ENCODE measurements at regions not wholly inside any gene's neighbourhood (a gene's known extent, or its start where the extent isn't known, plus 50 kb on each side); places are given as distances from the start of the nearest gene placed in this dataset.

- DNase-seq = no peak
Observed at GRCh38 chr6:165742047-165742446, 79.0 kb upstream of the PDE10A start.

GRCh38 chr6:165737396-165737795 lies 74.4 kb upstream of the PDE10A start:
- DNase-seq = no peak

- DNase-seq = no peak
Observed at GRCh38 chr6:165735065-165735464, 72.0 kb upstream of the PDE10A start.

DNA sequence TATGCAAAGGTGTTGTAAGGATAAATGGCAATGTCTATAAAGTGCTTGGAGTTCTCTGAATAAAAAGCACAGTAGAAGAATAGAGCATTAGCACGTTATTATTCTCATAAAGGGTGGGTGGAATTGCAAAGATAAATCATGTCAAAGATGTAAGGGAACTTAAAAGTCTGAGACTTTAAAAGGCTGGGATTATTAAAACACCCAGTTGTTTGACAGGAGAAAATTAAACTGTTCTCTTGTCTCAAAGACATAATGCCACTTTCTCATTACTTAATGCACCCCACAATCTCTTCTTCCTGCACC lies 70.4 kb upstream of the PDE10A start:
- no peak for DNase-seq

GRCh38 chr6:165732696-165733488 lies 69.9 kb upstream of the PDE10A start:
- DNase-seq = no peak

- peak in 1 of 2 experiments; percentile 0 for DNase-seq
Observed at GRCh38 chr6:165729307-165729936, 66.4 kb upstream of the PDE10A start.

DNA sequence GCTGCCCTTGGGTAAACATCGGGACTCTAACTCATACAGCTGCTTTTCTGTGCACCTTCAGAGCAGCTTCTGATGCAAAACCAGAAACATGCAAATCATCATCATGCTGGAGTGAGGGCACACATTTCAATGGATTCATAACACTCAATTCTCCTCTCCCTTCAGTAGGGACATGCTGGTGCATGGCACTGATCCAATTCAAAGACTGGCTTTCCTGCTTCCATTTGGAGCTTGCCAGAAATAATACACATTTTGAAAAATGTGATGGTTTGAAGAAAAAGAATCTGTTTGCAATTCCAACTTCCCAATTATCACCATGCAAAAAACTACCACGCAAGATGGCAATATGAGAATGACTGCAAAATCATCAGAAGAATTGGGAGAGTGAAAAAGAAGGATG lies 65.2 kb upstream of the PDE10A start:
- no peak for DNase-seq

DNA sequence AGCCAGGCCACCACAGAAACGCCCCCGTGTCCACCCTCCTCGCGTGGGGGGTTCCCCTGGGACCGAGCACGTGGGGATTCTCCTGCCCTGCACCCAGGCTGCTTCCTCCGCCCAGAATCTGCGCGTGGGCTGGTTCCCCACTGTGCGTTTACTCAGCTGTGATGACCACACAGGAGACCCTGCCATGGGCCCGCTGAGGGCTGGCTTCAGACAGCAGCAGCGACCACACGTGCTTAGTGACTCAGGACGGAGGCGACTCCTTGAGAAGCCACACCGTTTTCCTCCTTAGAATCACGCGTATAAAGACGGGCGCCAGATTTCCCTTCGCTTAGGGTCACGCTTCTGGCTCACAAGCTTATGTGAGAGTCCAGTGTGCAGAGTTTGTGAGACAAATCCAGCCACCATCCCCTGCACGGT lies 63.9 kb upstream of the PDE10A start:
- DNase-seq = no peak

DNA sequence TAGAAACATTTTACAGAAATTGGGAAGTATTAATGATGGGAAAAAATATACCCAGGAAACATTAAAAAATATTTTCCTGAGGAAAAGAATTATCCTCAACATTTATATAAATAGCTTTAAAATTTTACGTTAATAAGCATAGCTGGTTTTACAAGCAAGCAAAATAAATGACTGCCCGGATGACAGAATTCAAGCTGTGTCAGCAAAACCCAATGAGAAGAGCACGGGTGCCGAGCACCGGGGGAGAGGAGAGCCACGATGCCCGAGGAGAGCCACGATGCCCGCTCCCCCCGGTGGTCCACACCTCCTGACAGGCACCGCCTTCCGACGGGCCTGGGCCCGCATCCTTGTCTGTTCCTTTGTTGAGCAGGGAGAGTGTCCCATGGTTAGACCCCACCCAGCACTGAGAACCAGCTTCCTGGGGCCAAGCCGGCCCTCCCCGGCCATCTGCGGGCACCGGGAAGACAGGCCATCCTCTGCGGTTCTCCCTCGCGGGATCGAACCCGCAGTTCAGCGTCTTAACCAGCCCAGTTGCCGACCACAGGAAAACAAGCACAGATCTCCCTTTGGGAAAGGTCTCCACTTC lies 63.3 kb upstream of the PDE10A start:
- DNase-seq = no peak

- DNase-seq = no peak
Observed at GRCh38 chr6:165725201-165725600, 62.2 kb upstream of the PDE10A start.

DNA sequence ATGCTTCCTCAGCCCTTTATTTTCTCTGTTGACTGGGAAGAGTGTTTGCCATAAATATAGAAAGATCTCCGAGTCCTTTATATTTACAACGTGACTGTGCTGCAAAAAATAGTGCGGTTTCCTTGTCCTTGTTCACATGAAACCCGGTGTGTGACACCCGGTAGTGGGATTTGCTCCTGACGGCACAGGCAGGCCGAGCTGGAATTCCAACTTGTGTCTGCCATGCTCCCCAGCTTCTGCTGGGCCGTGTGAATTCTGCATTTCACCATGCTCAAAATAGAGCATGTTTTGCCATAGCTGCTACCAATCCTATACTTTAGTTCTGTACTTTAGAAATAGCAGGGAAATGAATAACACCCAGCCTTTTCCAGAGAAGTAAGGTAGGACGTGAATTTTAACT lies 60.3 kb upstream of the PDE10A start:
- no peak for DNase-seq

DNA sequence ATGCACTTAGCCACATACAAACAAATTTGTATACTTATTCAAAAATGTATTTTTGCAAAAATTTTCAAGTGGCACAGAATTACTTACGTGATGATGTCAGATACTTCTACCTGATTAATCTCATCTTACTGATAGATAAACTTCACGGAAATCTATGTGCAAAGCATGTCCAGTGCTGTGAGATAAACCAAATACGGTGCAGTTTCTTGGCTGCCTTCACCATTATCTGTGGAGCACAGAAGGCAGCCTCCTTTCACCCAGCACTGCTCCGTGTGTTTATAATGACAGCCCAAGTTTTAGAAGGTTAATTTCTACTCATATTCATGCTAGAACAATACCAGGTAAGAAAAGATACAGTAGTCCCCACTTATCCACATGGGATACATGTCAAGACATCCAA lies 59.0 kb upstream of the PDE10A start:
- no peak for DNase-seq

DNA sequence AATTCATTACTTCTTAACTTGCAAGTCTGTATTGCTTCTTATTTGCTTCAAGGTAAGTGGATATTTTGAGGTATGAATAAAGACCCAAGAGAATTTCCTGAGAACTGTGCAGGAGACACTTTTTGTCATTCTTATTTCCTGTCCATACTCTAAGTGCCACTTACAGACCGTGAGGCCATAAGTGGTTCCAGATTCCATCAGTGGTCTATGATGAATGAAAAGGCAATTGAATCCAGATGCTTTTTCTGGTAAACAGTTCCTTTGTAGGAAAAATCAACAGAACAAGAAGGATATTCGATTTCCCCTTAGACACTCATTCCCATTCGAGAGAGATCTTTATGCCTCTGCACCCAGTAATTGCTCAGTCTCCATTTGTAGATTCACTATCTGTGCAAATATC lies 58.3 kb upstream of the PDE10A start:
- no peak for DNase-seq

- no peak for DNase-seq
Observed at GRCh38 chr6:165718491-165718891, 55.5 kb upstream of the PDE10A start.

GRCh38 chr6:165717732-165718465 lies 54.9 kb upstream of the PDE10A start:
- no peak for DNase-seq

DNA sequence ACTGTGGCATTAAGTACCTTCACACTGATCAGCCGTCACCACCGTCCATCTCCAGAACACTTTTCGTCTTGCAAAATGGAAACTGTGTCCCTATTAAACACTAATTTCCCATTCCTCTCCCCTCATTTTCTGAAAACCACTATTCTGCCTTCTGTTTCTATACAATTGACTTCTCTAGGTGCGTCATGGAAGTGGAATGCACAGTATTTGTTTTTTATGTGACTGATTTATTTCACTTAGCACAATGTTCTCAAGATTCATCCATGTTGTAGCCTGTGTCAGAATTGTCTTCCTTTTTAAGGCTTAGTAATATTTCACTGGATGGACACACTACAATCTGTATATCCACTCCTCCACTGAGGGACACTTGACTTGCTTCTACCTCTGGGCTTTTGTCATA lies 53.8 kb upstream of the PDE10A start:
- no peak for DNase-seq

- no peak for DNase-seq
Observed at GRCh38 chr6:165715428-165715827, 52.4 kb upstream of the PDE10A start.

GRCh38 chr6:165714907-165715306 lies 51.9 kb upstream of the PDE10A start:
- no peak for DNase-seq

DNA sequence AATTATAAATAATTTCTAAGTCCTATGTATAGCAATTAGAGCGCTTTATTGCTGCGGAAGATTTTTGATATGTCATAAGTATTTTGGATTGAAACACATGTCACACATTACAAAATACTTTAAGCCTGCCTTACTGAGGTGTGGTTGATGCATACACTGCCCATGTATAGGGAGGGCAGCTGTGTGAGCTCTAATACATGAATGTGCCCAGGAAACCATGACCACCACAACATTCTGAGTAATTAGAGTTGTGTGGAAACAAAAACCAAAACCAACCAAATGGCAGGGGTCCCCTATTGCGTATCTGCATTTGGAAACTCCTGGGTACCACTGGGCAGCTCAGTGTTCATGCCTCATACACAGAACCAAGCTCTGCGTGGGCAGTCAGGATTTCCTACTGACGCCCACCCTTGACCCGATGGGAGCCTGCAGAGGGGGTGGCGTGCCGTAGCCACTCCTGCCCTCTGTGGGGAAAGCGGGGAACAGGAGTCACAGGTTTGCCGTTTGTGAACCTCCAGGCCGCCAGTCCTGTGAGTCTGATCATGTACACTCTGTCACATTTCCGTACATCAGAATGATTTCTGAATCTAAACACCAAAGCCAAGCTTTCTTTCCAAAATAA lies 50.9 kb upstream of the PDE10A start:
- no peak for DNase-seq

All from NCI-H2081 (cell line).